GM12891 (cell line): ENCODE measurements at regions not wholly inside any gene's neighbourhood (a gene's known extent, or its start where the extent isn't known, plus 50 kb on each side); places are given as distances from the start of the nearest gene placed in this dataset.
A peak's percentile ranks its signal among the peaks of the same experiment; 100 is the strongest.

Source experiments
- DNase-seq: peaks from one replicate; pipeline ENCODE4 v3.0.0; 2011; ENCODE audit warnings: low spot score; ENCODE audit not compliant: insufficient read length
- FAIRE-seq: peaks from 2 replicates; lab custom pipeline; 2011; peaks lifted over from hg19 to GRCh38; lab: Jason Lieb, UNC
- PAX5 ChIP-seq: IDR thresholded peaks from 2 replicates; pipeline ENCODE4 v1.6.1; 2011; ENCODE audit warnings: low read length, moderate library complexity, mild to moderate bottlenecking; ENCODE audit not compliant: insufficient read depth, severe bottlenecking
- POLR2A ChIP-seq: IDR thresholded peaks from 2 replicates; pipeline ENCODE4 v1.6.1; 2011; ENCODE audit warnings: low read depth, low read length, control low read depth
- POLR2AphosphoS5 ChIP-seq: IDR thresholded peaks from 2 replicates; pipeline ENCODE4 v1.6.1; 2011; ENCODE audit warnings: low read depth, low read length, control low read depth
- POU2F2 ChIP-seq: IDR thresholded peaks from 2 replicates; pipeline ENCODE4 v1.6.1; 2011; ENCODE audit warnings: low read depth, mild to moderate bottlenecking, control low read depth, low read length, moderate library complexity
- SPI1 ChIP-seq: IDR thresholded peaks from 2 replicates; pipeline ENCODE4 v1.6.1; 2011; ENCODE audit warnings: low read depth, low read length, control low read depth
- TAF1 ChIP-seq: IDR thresholded peaks from 2 replicates; pipeline ENCODE4 v1.6.1; 2011; ENCODE audit warnings: low read depth, low read length, control low read depth

DNA sequence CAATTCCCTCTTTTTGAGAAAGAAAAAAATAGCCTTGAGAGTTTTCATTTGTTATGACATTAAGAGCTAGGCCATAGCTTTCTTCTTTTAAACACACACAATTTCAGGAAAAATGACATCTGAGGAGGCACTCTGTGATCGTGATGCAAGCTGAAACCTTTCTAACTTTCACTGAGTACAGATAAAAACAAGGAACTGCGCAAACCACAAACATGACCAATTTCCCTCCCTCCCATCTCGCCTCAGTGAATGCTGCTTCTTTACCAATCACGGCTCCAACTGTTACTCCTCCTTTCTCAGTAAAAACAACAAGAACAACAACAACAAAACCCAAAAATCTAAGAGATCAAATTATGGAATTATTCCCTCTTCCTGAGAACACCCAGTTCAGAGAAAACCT, 626.8 kb downstream of the TLL1 start:
- peak; percentile 23 for FAIRE-seq
- TF ChIP-seq TAF1 (no peak), SPI1 (peak; percentile 83)
- DNase-seq = no peak

DNA sequence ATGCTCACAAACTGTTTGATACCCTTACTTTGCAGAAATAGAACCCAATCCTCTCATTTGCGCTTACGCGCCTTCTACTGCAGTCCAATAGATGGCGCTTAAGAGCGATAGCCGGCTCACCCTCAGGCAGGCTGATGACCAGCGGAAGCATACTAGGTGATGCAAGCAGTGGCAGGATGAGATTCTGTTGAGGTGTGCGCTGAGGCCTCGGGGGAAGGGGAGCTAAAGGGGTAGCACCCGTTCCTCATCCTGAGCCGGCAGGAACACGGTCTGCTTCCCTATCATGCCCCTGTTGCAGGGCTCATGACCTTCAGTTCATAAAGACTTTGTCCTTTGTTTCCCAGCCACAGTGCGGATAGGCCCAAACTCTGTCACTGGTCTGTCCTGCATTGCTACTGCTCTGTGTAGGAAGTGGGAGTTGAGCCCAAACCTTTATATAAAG, 628.9 kb downstream of the TLL1 start:
- no peak for DNase-seq
- FAIRE-seq = no peak
- no peak for TF ChIP-seq TAF1
- no peak for TF ChIP-seq PAX5
- TF ChIP-seq POLR2AphosphoS5 = no peak
- TF ChIP-seq SPI1 = no peak
- TF ChIP-seq POLR2A = no peak
- TF ChIP-seq POU2F2 = no peak

DNA sequence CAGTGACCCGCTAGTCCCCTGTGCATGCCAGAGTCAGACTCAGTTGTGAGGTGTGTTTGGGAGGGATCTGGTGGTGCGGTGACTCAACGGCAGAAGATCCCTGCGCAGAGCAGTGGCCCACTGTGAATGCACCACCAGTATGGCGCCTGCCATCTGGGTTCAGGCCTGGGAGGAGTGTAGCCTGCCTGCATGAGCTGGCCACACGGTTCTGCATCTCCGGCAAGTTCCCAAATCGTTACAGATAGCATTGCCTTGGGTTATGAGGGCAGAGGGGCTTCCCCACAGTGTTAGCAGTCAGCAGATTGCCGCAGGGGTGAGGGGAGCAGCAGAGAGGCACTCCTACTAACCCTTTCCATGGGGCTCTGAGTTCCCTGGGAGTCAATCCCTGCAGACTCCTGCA, 629.6 kb downstream of the TLL1 start:
- DNase-seq (no peak), FAIRE-seq (no peak)
- TF ChIP-seq SPI1 = no peak
- no peak for TF ChIP-seq POU2F2
- no peak for TF ChIP-seq TAF1
- no peak for TF ChIP-seq POLR2AphosphoS5
- no peak for TF ChIP-seq PAX5
- TF ChIP-seq POLR2A = no peak

DNA sequence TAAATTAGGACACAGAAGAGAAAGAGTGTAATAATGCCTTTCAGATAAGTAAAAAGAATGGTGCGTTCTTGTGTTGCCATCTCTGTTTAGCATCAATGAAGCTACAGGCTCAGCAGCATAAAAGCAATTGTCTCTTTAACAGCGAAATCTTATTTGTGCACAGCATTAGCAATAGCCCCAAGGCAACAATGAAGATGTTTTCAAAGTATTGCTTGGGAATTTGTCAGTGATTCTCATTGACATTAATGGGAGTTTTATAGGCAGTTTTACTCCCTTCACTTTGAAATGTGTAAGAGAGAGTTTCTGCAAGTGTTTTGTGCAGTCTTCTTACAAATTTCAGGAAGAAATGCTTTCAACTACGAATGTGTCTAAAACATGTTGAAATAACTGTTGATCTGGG, 633.0 kb downstream of the TLL1 start:
- DNase-seq (no peak), FAIRE-seq (no peak)
- TF ChIP-seq TAF1 (no peak), POLR2AphosphoS5 (no peak), POU2F2 (no peak), POLR2A (no peak), PAX5 (no peak), SPI1 (no peak)

DNA sequence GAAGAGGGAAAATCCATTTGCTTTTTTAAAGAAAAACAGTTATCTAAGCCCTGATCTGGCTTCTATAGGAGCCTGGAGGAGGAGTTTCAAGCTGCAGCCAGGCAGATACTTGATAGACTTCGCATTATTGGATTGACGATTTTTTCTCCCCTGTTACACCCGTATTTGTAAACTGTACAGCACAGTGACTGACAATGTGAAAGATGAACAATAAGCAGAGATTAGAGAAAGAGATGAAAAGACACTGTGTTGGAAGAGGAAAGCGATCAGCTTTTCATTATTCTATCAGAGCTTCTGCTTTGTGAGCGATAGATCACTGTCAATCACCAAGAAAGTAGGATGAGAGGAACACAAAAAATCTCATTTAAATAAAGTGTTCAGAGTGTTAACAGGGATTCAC, 639.2 kb downstream of the TLL1 start:
- DNase-seq (no peak), FAIRE-seq (no peak)
- no peak for TF ChIP-seq PAX5
- no peak for TF ChIP-seq POLR2A
- no peak for TF ChIP-seq TAF1
- TF ChIP-seq POU2F2 = no peak
- TF ChIP-seq POLR2AphosphoS5 = no peak
- TF ChIP-seq SPI1 = no peak

DNA sequence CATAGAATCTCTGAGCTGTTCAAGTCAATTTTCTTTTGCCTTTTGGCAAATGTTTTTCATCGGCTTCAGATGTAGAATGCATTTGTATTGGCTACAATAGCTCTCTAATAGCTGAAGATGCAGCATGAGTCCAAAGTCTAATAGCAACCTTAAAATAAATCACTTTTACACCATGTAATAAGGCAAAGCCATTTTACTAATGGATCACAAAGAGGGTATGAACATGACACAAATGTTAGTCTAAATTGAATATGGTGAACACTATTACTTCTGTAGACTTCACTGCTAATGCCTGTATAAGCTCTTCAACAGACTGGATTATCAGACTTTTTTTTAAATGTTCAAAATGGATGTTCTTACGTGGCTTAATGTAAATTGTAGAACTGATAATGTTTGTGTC, 645.3 kb downstream of the TLL1 start:
- TF ChIP-seq TAF1 (no peak), SPI1 (no peak), POLR2A (no peak), PAX5 (no peak), POU2F2 (no peak), POLR2AphosphoS5 (no peak)
- DNase-seq (no peak), FAIRE-seq (no peak)

DNA sequence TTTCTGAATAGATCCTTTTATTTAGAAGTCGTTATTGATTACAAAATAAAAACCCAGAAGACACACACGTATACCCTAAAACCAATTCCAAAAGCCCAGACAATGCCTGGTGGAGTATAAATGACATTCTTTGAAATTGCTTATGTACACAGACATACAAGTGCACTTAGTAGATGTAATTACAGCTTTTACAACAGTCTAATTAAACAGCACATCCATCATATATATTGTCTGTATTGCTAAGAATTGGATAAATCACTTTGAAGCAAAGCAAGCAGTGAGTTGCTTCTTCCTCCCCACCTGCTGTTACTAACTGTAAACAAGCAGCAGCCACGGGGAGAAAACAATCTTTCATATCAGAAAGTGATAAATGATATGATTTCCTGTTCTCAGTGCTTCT, 645.7 kb downstream of the TLL1 start:
- FAIRE-seq (no peak), DNase-seq (no peak)
- TF ChIP-seq SPI1 (no peak), PAX5 (no peak), POLR2A (no peak), TAF1 (no peak), POU2F2 (no peak), POLR2AphosphoS5 (no peak)

DNA sequence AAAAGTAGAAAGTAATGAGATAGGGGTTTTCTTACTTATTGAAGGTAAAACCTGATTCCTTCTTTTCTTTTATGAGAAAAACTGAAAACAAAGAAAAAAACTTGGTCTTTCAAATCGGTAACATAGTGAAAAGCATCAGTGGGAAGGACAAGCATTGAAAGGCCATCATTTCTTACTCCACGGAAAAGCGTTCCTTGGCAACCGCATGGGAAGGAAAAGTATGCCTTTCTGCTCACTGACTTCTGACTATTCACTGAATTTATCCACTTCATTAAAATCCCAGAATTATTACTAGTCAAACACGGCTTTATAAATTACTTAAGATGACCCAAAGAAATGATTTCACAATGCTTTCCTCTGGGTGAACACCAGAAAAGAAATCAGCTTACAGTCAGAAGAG, 646.7 kb downstream of the TLL1 start:
- DNase-seq (no peak), FAIRE-seq (no peak)
- TF ChIP-seq TAF1 (no peak), SPI1 (no peak), POLR2AphosphoS5 (no peak), POU2F2 (no peak), POLR2A (no peak), PAX5 (no peak)

DNA sequence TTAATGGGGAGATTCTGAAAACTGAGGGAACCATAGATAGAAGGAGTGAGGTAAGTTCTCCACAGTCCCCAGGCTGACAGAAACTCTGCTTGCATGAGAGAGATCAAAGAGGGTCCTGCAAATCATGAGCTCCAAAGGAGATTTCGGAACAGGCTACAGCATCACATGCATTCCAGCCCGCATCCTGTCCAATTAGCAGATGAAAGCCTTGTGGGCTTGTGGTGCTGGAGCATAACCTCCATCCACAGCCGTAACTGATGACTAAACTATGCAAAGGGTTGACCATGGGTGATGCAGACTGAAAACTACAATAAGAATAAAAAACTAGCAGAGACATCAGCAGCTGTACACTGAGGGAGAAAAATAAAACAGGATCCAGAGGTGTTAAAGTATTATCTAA, 654.5 kb downstream of the TLL1 start:
- DNase-seq = no peak
- no peak for FAIRE-seq
- no peak for TF ChIP-seq TAF1
- TF ChIP-seq POLR2A = no peak
- TF ChIP-seq POLR2AphosphoS5 = no peak
- no peak for TF ChIP-seq POU2F2
- TF ChIP-seq PAX5 = no peak
- no peak for TF ChIP-seq SPI1

DNA sequence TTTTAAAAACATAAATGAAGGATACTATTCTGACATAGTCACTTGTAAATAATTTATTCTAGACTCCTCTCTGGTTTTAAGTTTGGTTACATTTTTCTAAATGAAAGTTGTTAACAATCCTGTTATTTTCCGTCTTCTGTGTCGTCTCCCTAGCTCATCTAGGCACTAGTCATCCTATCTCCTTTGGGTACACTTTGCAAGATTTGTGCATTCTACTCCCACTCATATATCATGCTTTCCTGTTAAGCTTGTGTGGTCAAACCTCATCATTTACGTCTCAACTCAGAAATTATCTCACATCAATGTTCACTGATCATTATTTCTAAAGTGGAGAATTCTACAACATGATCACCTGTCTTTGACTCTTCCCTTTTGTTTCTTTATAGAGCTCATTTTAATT, 658.7 kb downstream of the TLL1 start:
- DNase-seq (no peak), FAIRE-seq (no peak)
- no peak for TF ChIP-seq POU2F2
- no peak for TF ChIP-seq TAF1
- TF ChIP-seq PAX5 = no peak

DNA sequence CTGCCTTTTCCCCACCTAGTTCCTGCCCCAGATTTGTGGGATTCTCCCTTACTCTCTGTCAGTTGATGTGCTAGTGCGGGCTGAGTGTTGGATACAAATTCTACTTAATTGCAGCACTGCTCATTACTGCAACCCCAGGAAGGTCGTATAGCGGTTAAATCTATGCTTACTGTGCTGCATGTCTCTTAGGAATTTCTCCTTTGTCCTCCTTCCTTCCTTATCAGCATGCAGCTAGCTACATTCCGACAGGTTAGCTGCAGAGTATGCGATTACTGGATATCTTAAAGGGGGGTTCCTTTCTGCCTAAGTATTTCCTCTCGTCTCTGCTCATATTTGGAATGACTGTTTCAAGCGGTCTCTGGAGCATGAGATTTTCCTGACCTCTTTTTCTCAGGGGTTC, 662.8 kb downstream of the TLL1 start:
- FAIRE-seq (no peak), DNase-seq (no peak)
- TF ChIP-seq POLR2A (no peak), PAX5 (no peak), SPI1 (no peak), POLR2AphosphoS5 (no peak), TAF1 (no peak), POU2F2 (no peak)
